COR-L47 (cell line): ENCODE measurements at regions not wholly inside any gene's neighbourhood (a gene's known extent, or its start where the extent isn't known, plus 50 kb on each side); places are given as distances from the start of the nearest gene placed in this dataset.
"Not testable (repeated sequence)": the region's sequence is repeated elsewhere in the genome, so short reads cannot be mapped to it uniquely, and the experiment has no call there.

Experiments used
- DNase-seq: peaks from one replicate; lab custom pipeline; 2025; lab: John Stamatoyannopoulos, UW

- no peak for DNase-seq
Observed at GRCh38 chr7:110387689-110388088, 703.2 kb upstream of the LRRN3 start.

- DNase-seq: no peak
Observed at GRCh38 chr7:110388457-110388856, 702.5 kb upstream of the LRRN3 start.

GRCh38 chr7:110396021-110396420, 694.9 kb upstream of the LRRN3 start:
- DNase-seq: no peak

GRCh38 chr7:110397927-110398660, 692.8 kb upstream of the LRRN3 start:
- DNase-seq: no peak

GRCh38 chr7:110399421-110399820, 691.5 kb upstream of the LRRN3 start:
- DNase-seq: no peak

- no peak for DNase-seq
Observed at GRCh38 chr7:110400411-110400810, 690.5 kb upstream of the LRRN3 start.

GRCh38 chr7:110407242-110407641, 683.7 kb upstream of the LRRN3 start:
- no peak for DNase-seq

- DNase-seq: no peak
Observed at GRCh38 chr7:110407706-110408105, 683.2 kb upstream of the LRRN3 start.

- no peak for DNase-seq
Observed at GRCh38 chr7:110412614-110413013, 678.3 kb upstream of the LRRN3 start.

GRCh38 chr7:110413038-110413437, 677.9 kb upstream of the LRRN3 start:
- DNase-seq: no peak

GRCh38 chr7:110417611-110418010, 673.3 kb upstream of the LRRN3 start:
- no peak for DNase-seq

GRCh38 chr7:110418659-110419280, 672.2 kb upstream of the LRRN3 start:
- no peak for DNase-seq

- DNase-seq: no peak
Observed at GRCh38 chr7:110420788-110421187, 670.1 kb upstream of the LRRN3 start.

GRCh38 chr7:110421490-110422241, 669.3 kb upstream of the LRRN3 start:
- no peak for DNase-seq

- no peak for DNase-seq
Observed at GRCh38 chr7:110432061-110432553, 658.8 kb upstream of the LRRN3 start.

- not testable (repeated sequence) for DNase-seq
Observed at GRCh38 chr7:110438926-110439325, 652.0 kb upstream of the LRRN3 start.

- DNase-seq: peak; percentile 50
Observed at GRCh38 chr7:110442381-110442837, 648.5 kb upstream of the LRRN3 start.

GRCh38 chr7:110446658-110447057, 644.3 kb upstream of the LRRN3 start:
- DNase-seq: no peak

- DNase-seq: no peak
Observed at GRCh38 chr7:110448918-110449317, 642.0 kb upstream of the LRRN3 start.

GRCh38 chr7:110454713-110455112, 636.2 kb upstream of the LRRN3 start:
- DNase-seq: no peak

GRCh38 chr7:110461621-110462020, 629.3 kb upstream of the LRRN3 start:
- DNase-seq: no peak

- no peak for DNase-seq
Observed at GRCh38 chr7:110470420-110470819, 620.5 kb upstream of the LRRN3 start.

- DNase-seq: not testable (repeated sequence)
Observed at GRCh38 chr7:110472419-110472818, 618.5 kb upstream of the LRRN3 start.
